SJSA1 (cell line): ENCODE measurements at regions not wholly inside any gene's neighbourhood (a gene's known extent, or its start where the extent isn't known, plus 50 kb on each side); places are given as distances from the start of the nearest gene placed in this dataset.
A peak's percentile ranks its signal among the peaks of the same experiment; 100 is the strongest.

ENCODE experiments used
- DNase-seq, 2 experiments: peaks; one replicate each; pipeline ENCODE4 v3.0.0-alpha.2; 2015 to 2020; ENCODE audit warnings: low spot score in 2 of 2, low read depth in 1 of 2
- H3K27ac ChIP-seq: fragments of 250-450 bp; sonication (Bioruptor Pico); 2 replicates; pipeline ENCODE4 v1.5.1; 2020; ENCODE audit warnings: mild to moderate bottlenecking, moderate library complexity
- H3K27me3 ChIP-seq: fragments of 250-450 bp; sonication (Bioruptor Pico); replicated peaks from 2 replicates; pipeline ENCODE4 v1.5.1; 2020; ENCODE audit warnings: mild to moderate bottlenecking, moderate library complexity
- H3K36me3 ChIP-seq: fragments of 250-450 bp; sonication (Bioruptor Pico); 2 replicates; pipeline ENCODE4 v1.5.1; 2020; ENCODE audit warnings: mild to moderate bottlenecking
- H3K4me1 ChIP-seq: fragments of 250-450 bp; sonication (Bioruptor Pico); replicated peaks from 2 replicates; pipeline ENCODE4 v1.6.1; 2021; ENCODE audit warnings: mild to moderate bottlenecking
- H3K4me3 ChIP-seq: fragments of 250-450 bp; sonication (Bioruptor Pico); 2 replicates; pipeline ENCODE4 v1.5.1; 2020; ENCODE audit warnings: mild to moderate bottlenecking
- H3K9me3 ChIP-seq: fragments of 250-450 bp; sonication (Bioruptor Pico); replicated peaks from 2 replicates; pipeline ENCODE4 v1.5.1; 2020; ENCODE audit warnings: mild to moderate bottlenecking

DNA sequence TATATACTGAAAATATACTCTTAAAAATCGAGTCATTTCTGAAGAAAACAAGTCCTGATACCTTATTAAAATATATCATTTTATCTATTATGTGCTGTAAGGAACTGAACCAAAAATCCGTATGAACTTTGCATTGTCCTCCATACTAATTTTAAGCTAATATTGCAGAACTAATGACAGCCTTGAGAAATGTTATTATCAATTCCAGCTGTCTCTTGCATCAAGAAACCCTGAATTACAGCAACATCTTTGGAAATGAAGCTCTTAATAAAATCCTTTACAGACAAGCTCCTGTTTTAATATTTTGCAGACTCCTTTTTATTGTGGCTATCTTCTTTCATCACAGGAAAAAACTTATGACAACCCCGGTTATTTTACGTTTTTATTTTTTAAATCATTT, 1335.3 kb downstream of the EFNB2 start:
- Histone ChIP-seq H3K4me3 (no peak overlapping the region), H3K4me1 (no peaks in the 10 kb centered on the region), H3K27me3 (no peaks in the 10 kb centered on the region), H3K27ac (no peak overlapping the region), H3K9me3 (no peaks in the 10 kb centered on the region), H3K36me3 (no peaks in the 10 kb centered on the region)
- no peak for DNase-seq

DNA sequence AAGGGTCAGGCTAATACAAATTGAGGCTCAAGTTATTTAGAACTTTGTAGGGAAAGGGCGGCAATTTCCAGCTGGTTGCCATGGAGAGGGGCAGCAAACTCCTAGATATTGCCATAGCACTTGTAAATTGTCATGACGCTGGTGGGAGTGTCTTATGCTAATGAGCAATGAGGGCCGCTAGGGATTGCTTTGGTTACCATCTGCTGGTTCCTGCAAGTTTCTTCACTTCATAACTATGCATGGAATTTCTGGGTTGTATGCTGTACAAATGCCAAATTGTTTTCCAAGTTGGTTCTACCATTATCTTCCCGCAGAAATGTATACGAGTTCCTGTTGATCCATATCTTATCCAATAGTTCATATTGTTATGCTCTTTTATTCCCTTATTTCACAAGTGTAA, 1339.4 kb downstream of the EFNB2 start:
- peak overlapping the region; percentile 40 for H3K27ac ChIP-seq
- H3K9me3 ChIP-seq: no peaks in the 10 kb centered on the region
- H3K4me3 ChIP-seq: no peak overlapping the region
- H3K4me1 ChIP-seq: no peaks in the 10 kb centered on the region
- DNase-seq: peak; percentile 69 to 74
- no peaks in the 10 kb centered on the region for H3K36me3 ChIP-seq
- no peaks in the 10 kb centered on the region for H3K27me3 ChIP-seq

DNA sequence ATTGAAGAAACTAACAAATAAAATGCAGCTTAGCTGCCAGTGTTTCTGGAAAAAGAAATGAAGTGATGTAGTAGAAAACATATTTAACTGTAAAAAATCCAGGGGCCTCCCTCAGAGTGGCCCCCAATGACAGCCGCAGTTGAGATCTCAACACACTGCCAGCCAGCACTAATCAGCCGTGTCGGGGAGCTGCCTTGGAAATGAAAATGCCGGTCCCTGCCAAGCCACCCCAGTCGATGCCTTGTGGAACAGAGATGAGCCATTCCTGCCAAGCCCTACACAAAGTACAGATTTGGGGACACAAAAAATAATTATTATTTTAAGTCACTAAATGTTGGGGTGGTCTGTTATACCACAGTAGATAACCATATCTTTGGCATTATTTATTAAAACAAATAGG, 1342.4 kb downstream of the EFNB2 start:
- no peak overlapping the region for H3K4me3 ChIP-seq
- no peak for DNase-seq
- no peaks in the 10 kb centered on the region for H3K9me3 ChIP-seq
- H3K27me3 ChIP-seq: no peaks in the 10 kb centered on the region
- no peak overlapping the region for H3K27ac ChIP-seq
- no peaks in the 10 kb centered on the region for H3K4me1 ChIP-seq
- no peaks in the 10 kb centered on the region for H3K36me3 ChIP-seq

DNA sequence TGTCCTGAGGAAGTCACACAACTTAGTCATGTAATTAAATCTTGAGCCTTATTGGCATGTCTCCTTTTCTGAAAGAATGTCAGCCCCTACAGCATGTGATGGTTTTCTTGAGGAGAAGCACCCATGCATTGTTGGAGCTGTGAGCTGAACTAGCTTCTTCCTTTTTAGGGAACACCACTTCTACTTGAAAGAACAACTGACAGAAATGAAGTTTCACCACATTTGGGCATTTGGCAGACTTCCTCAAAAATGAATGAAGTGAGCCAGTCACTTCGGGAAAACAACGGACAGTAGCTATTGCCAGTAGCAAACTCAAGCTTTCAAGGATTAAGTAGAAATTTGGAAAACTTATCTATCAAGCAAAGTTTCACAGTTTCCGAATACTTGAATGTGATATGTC, 1351.3 kb downstream of the EFNB2 start:
- no peak overlapping the region for H3K4me3 ChIP-seq
- no peaks in the 10 kb centered on the region for H3K4me1 ChIP-seq
- H3K27me3 ChIP-seq: no peaks in the 10 kb centered on the region
- H3K27ac ChIP-seq: no peak overlapping the region
- H3K9me3 ChIP-seq: no peaks in the 10 kb centered on the region
- H3K36me3 ChIP-seq: no peaks in the 10 kb centered on the region
- DNase-seq: no peak

DNA sequence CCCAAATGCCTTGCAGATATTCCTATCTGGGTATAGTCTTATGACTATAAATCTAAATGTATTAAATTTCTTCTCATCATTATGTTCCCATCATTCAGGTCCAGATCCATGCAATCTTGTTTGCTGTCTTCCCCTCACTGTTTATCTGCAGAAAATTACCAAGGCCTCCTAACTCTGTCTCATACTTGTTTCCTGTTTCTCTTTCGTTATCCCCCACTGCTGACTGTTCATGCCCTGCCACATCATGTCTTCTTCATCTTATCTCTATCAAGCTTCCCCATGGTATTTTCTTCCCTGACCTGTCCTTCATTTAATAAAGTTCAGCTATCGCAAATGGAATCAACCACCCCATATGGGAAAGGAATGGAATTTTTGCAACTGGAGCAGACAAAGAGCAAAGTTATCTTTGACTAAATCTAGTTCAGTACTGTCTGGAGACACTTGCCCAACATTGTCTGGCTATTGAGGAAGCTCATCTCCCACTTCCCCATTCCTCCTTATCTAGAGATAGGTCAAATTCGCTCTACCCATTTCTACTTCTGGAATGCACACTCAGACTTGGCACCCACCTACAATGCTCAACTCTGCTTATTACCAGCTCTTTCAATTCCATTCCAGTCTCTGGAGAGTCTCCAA, 1358.1 kb downstream of the EFNB2 start:
- Histone ChIP-seq H3K27ac (no peak overlapping the region), H3K27me3 (no peaks in the 10 kb centered on the region), H3K36me3 (no peaks in the 10 kb centered on the region), H3K4me1 (no peaks in the 10 kb centered on the region), H3K4me3 (no peak overlapping the region), H3K9me3 (no peaks in the 10 kb centered on the region)
- DNase-seq: no peak

DNA sequence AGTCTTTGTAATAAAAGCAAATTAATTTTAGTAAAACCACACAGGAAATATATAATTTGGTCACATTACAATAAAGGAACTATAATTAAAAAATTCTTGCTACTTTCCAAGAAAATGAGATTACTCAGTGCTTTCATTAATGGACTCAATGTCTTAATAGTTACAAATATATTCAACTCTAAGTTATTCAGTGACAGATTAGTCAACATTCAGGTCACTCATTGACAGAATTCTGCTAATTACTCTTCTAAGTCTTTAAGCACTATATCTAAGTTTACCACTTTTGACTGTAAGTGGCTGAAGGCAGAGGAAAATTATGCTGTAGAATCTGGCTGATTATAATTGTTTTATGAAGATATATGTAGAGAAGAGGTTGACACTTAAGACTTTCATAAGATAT, 1365.0 kb downstream of the EFNB2 start:
- Histone ChIP-seq H3K36me3 (no peaks in the 10 kb centered on the region), H3K4me1 (no peaks in the 10 kb centered on the region), H3K4me3 (no peak overlapping the region), H3K27ac (no peak overlapping the region), H3K27me3 (no peaks in the 10 kb centered on the region), H3K9me3 (no peaks in the 10 kb centered on the region)
- DNase-seq: no peak

DNA sequence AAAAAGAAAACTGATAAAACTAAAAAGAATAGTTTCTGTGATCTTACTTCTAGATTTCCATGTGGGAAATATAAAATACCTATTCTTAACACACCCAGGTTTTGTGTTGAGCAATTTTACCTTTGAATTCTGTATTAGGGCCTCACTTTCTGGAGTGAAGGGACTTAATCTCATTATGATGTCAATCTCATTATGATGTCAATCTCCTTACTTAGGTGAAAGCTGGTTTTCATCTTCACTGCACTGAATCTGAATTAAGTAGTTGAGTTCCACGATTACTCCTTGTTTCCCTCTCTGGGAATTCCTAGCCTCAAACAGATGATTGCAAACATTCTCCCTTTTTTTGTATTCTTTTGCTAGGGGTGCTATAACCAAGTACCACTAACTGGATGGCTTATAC, 1367.2 kb downstream of the EFNB2 start:
- H3K4me1 ChIP-seq: no peaks in the 10 kb centered on the region
- H3K9me3 ChIP-seq: no peaks in the 10 kb centered on the region
- DNase-seq: no peak
- no peak overlapping the region for H3K4me3 ChIP-seq
- H3K27ac ChIP-seq: no peak overlapping the region
- no peaks in the 10 kb centered on the region for H3K27me3 ChIP-seq
- H3K36me3 ChIP-seq: no peaks in the 10 kb centered on the region

DNA sequence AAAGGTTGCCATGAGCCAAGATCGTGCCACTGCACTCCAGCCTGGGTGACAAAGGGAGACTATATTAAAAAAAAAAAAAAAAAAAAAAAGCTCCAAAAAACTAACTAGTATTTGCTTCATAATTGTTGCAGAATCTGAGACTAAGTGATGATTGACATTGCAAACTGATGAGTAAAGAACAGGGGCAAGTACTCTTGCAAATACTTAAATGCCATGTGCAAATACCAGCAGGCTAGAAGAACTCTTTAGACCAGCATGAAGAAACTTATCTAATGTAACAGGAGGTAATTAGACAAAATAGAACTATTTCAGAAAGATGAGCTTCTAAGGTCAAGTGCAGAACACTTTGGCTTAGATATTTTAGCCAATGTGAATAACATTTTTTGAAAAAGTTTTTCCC, 1368.1 kb downstream of the EFNB2 start:
- DNase-seq: no peak

DNA sequence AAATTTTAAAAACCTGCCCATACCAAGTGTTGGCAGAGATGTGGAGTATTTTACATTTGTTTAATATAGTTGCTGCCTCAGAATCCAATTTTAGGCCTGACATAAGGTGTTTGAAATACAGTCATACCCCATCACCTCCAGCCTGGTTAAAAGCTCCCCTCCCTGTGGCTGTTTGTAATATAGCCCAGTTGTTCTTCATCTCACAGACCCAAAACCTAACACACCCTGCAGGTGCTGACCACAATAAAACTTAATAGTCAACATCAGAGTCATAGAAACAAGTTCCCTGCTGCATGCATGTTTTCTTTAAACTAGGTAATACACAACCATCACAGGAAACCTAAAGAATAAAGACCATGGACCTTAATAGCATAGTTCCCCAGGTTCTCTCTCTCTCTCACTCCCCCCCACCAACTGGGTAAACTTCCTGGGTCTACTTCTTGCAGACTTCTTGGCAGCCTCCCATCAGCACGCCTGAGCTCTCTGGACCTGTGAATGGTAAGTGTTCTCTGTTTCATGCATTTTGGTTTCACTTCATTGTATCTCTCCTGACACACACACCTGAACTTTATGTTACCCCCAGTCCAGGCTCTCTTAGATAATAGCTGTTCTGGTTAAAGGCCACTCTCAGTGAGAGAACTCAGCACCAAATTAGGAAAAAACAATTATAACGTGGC, 1369.9 kb downstream of the EFNB2 start:
- H3K27me3 ChIP-seq: no peaks in the 10 kb centered on the region
- H3K9me3 ChIP-seq: no peaks in the 10 kb centered on the region
- H3K27ac ChIP-seq: no peak overlapping the region
- H3K4me3 ChIP-seq: no peak overlapping the region
- no peaks in the 10 kb centered on the region for H3K36me3 ChIP-seq
- H3K4me1 ChIP-seq: no peaks in the 10 kb centered on the region
- no peak for DNase-seq

More for the DNA sequence above, 1368.1 kb downstream of the EFNB2 start:
- Histone ChIP-seq H3K36me3 (no peaks in the 10 kb centered on the region), H3K27ac (no peak overlapping the region), H3K27me3 (no peaks in the 10 kb centered on the region), H3K9me3 (no peaks in the 10 kb centered on the region), H3K4me1 (no peaks in the 10 kb centered on the region), H3K4me3 (no peak overlapping the region)

DNA sequence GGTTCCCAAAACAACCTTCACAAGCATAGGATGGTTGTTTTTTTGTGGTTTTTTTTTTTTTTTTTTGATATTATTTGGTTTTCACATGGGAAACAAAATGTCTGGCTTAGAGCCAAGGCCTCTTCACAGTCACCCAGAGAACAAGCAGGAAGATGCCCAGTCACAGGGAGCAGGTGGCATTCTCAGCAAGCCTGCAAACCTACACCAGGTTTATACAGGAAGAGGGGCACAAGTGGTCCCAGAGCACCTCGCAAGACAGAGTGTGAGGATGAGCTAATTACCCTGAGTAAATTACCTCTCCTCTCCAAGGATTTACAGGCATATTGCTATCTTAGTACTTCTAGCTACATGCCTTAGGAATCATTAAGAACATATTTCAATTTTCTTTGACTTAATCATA, 1375.6 kb downstream of the EFNB2 start:
- H3K4me3 ChIP-seq: no peak overlapping the region

DNA sequence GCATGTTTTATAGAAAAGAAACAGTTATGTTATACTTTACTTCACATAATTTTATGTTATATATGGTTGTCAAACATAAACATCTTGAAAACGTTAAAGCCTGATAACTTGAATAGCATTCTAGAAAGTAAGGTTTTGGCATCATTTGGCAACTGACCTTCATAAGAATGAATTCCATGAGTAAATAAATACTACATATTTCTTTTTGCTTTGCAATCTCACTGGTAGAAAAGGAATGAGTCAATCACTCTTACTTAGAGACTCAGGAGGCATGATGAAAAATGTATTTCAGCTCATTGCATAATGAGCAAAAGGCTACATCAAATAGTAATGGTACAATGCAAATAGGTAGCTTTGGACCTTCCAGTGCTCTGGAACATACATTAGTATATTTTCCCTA, 1381.9 kb downstream of the EFNB2 start:
- H3K9me3 ChIP-seq: no peaks in the 10 kb centered on the region
- no peak overlapping the region for H3K27ac ChIP-seq
- H3K4me1 ChIP-seq: no peaks in the 10 kb centered on the region
- no peak overlapping the region for H3K4me3 ChIP-seq
- DNase-seq: no peak
- H3K27me3 ChIP-seq: no peaks in the 10 kb centered on the region
- H3K36me3 ChIP-seq: no peaks in the 10 kb centered on the region

More for the DNA sequence above, 1375.6 kb downstream of the EFNB2 start:
- no peaks in the 10 kb centered on the region for H3K27me3 ChIP-seq
- no peak overlapping the region for H3K27ac ChIP-seq
- no peaks in the 10 kb centered on the region for H3K36me3 ChIP-seq
- DNase-seq: no peak
- no peaks in the 10 kb centered on the region for H3K4me1 ChIP-seq
- no peaks in the 10 kb centered on the region for H3K9me3 ChIP-seq

DNA sequence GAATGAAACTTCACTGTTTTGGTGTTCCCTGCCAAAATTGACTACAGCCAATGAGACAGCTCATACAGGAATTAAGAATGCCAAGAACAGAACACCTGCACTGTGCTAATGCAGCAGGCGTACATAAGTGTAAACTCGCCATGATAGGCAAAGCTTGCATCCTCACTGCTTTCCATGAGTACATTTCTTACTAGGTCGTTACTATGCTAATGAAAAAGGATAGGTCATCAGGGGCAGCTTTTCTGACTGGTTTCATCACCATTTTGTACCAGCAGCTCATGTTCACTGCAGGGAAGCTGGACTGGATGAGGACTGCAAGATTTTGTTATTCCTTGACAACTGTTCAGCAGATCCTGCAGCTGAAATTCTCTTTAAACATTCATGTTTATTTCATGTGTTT, 1383.8 kb downstream of the EFNB2 start:
- no peak overlapping the region for H3K27ac ChIP-seq
- H3K9me3 ChIP-seq: no peaks in the 10 kb centered on the region
- no peaks in the 10 kb centered on the region for H3K27me3 ChIP-seq
- no peak for DNase-seq
- H3K4me1 ChIP-seq: no peaks in the 10 kb centered on the region
- H3K4me3 ChIP-seq: no peak overlapping the region
- H3K36me3 ChIP-seq: no peaks in the 10 kb centered on the region

DNA sequence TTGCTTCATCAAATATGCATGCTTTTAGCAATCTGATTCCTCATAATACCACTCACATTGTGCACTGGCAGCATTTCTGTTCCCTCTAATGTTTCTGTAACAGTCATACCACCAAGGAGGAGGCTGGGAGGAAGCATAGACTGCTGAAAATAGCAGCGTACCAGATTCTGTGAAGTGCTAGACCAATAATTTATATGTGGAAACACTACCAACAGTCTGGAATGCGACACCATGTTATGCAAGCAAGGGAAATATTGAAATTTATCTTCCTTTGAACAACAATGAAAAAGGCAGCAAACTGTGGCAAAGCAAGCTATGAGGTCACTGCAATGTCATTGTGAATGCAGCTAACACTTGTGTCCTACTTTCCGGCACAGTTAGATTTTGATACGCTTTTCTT, 1388.0 kb downstream of the EFNB2 start:
- H3K36me3 ChIP-seq: no peaks in the 10 kb centered on the region
- no peak for DNase-seq

DNA sequence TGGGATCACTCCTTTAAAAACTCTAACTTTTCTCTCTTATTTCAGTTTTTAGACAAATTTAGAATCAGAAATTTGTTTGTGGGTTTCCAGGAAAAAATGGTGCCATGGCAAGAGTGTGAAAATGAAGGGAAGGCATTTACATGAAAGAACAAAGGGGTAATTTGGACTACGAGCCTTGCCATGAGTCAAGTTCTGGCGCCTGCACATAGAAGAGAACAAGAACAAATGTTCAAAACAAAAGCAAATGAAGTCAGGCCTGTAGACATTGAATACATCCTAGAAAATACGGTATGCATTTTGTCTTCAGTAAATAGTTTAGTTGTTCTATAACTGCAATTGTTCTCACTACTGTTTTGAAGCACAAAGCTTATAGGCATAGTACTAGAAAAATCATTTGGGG, 1390.5 kb downstream of the EFNB2 start:
- no peak for DNase-seq
- no peaks in the 10 kb centered on the region for H3K36me3 ChIP-seq
- no peak overlapping the region for H3K4me3 ChIP-seq
- no peak overlapping the region for H3K27ac ChIP-seq
- no peaks in the 10 kb centered on the region for H3K9me3 ChIP-seq
- no peaks in the 10 kb centered on the region for H3K27me3 ChIP-seq
- H3K4me1 ChIP-seq: no peaks in the 10 kb centered on the region

More for the DNA sequence above, 1388.0 kb downstream of the EFNB2 start:
- Histone ChIP-seq H3K4me3 (no peak overlapping the region), H3K27ac (no peak overlapping the region), H3K27me3 (no peaks in the 10 kb centered on the region), H3K4me1 (no peaks in the 10 kb centered on the region), H3K9me3 (no peaks in the 10 kb centered on the region)

DNA sequence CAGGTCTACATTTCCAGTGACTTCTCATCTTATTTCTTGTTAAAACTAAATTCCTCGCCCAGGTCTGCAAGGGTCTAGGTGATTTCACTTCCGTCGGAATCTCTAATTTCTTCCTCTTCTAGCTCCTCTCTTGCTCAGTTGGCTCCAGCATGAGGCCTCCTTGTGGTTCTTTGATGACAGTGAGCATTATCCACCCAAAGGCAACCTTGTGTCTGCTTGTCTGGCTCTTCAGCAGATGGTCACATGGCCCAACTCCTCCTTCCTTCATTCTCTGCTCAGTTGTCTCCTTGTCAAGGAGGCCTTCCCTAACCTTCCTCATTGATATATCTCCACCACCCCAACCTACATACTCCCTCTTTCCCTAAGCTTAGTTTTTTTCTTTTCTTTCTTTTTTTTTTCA, 1391.4 kb downstream of the EFNB2 start:
- Histone ChIP-seq H3K27me3 (no peaks in the 10 kb centered on the region), H3K27ac (no peak overlapping the region), H3K4me1 (0 out of 2 replicates have a peak, but pooled peaks cover 4% of the 10 kb centered on the region), H3K36me3 (no peaks in the 10 kb centered on the region), H3K9me3 (no peaks in the 10 kb centered on the region), H3K4me3 (no peak overlapping the region)
- no peak for DNase-seq
